Non-pigmented ciliary epithelial cell (primary cell): ENCODE measurements at regions not wholly inside any gene's neighbourhood (a gene's known extent, or its start where the extent isn't known, plus 50 kb on each side); places are given as distances from the start of the nearest gene placed in this dataset.

ENCODE experiments used
- DNase-seq: peaks from one replicate; pipeline ENCODE4 v3.0.0-alpha.2; 2010; ENCODE audit warnings: low read depth

GRCh38 chr4:38189445-38189844 lies 229.2 kb downstream of the PTTG2 start:
- no peak for DNase-seq

- DNase-seq, result no peak
Observed at GRCh38 chr4:38190717-38191178, 230.6 kb downstream of the PTTG2 start.

- no peak for DNase-seq
Observed at GRCh38 chr4:38192516-38192915, 232.3 kb downstream of the PTTG2 start.

- DNase-seq, result no peak
Observed at GRCh38 chr4:38193236-38193863, 233.2 kb downstream of the PTTG2 start.

GRCh38 chr4:38194047-38194602 lies 233.9 kb downstream of the PTTG2 start:
- no peak for DNase-seq

- DNase-seq, result no peak
Observed at GRCh38 chr4:38195486-38195885, 235.3 kb downstream of the PTTG2 start.

GRCh38 chr4:38195911-38196310 lies 235.7 kb downstream of the PTTG2 start:
- DNase-seq, result no peak

- DNase-seq, result no peak
Observed at GRCh38 chr4:38202242-38202641, 242.0 kb downstream of the PTTG2 start.

GRCh38 chr4:38203609-38204008 lies 243.4 kb downstream of the PTTG2 start:
- no peak for DNase-seq

- no peak for DNase-seq
Observed at GRCh38 chr4:38204339-38205035, 244.3 kb downstream of the PTTG2 start.

- no peak for DNase-seq
Observed at GRCh38 chr4:38205261-38205660, 245.1 kb downstream of the PTTG2 start.

GRCh38 chr4:38207110-38207457 lies 246.9 kb downstream of the PTTG2 start:
- DNase-seq, result no peak

- no peak for DNase-seq
Observed at GRCh38 chr4:38209654-38210053, 249.5 kb downstream of the PTTG2 start.

- no peak for DNase-seq
Observed at GRCh38 chr4:38210396-38211114, 250.4 kb downstream of the PTTG2 start.

GRCh38 chr4:38211885-38212284 lies 251.7 kb downstream of the PTTG2 start:
- DNase-seq, result no peak

- no peak for DNase-seq
Observed at GRCh38 chr4:38213083-38213805, 253.0 kb downstream of the PTTG2 start.

- no peak for DNase-seq
Observed at GRCh38 chr4:38222892-38223291, 262.7 kb downstream of the PTTG2 start.

GRCh38 chr4:38223306-38223705 lies 263.1 kb downstream of the PTTG2 start:
- DNase-seq, result no peak

- no peak for DNase-seq
Observed at GRCh38 chr4:38223782-38224236, 263.6 kb downstream of the PTTG2 start.

GRCh38 chr4:38224850-38225249 lies 264.7 kb downstream of the PTTG2 start:
- no peak for DNase-seq

GRCh38 chr4:38226170-38226569 lies 266.0 kb downstream of the PTTG2 start:
- DNase-seq, result no peak

- no peak for DNase-seq
Observed at GRCh38 chr4:38230121-38230801, 270.1 kb downstream of the PTTG2 start.
